H1 (cell line): ENCODE measurements at regions not wholly inside any gene's neighbourhood (a gene's known extent, or its start where the extent isn't known, plus 50 kb on each side); places are given as distances from the start of the nearest gene placed in this dataset.

Experiments used
- CTCF ChIA-PET: fragments of 300-600 bp; sonication (Branson Sonifier 250); formaldehyde crosslinking; loops from one replicate; lab custom pipeline; 2021; ENCODE audit not compliant: partially characterized antibody; lab: Charles Lee
- POLR2A ChIA-PET: fragments of 300-600 bp; sonication (Branson Sonifier 250); formaldehyde crosslinking; loops from one replicate; lab custom pipeline; 2021; ENCODE audit warnings: inconsistent platforms; ENCODE audit not compliant: partially characterized antibody; lab: Charles Lee
- DNase-seq, 2 experiments: peaks; one replicate each; pipeline versions ENCODE4 v3.0.0 to v3.0.0-alpha.2; 2010 to 2022; ENCODE audit warnings: low spot score in 2 of 2, low read depth in 1 of 2, mixed read lengths in 1 of 2
- FAIRE-seq: peaks from 2 replicates; lab custom pipeline; 2011; peaks lifted over from hg19 to GRCh38; lab: Jason Lieb, UNC
- H2AFZ ChIP-seq: 2 replicates; pipeline ENCODE4 v1.8.1; 2012; ENCODE audit warnings: low read length, inconsistent platforms
- H2AK5ac ChIP-seq: 2 replicates; pipeline ENCODE4 v1.6.1; 2013; ENCODE audit warnings: low read depth, low read length
- H2BK120ac ChIP-seq: replicated peaks from 2 replicates; pipeline ENCODE3; 2013; ENCODE audit warnings: low read depth, low read length, inconsistent platforms
- H2BK12ac ChIP-seq: 2 replicates; pipeline ENCODE4 v1.6.1; 2013; ENCODE audit warnings: low read depth, low read length
- H2BK15ac ChIP-seq: 2 replicates; pipeline ENCODE4 v1.6.1; 2013; ENCODE audit warnings: low read length
- H2BK20ac ChIP-seq: 2 replicates; pipeline ENCODE4 v1.6.1; 2013; ENCODE audit warnings: low read length
- H2BK5ac ChIP-seq: 2 replicates; pipeline ENCODE4 v1.6.1; 2013; ENCODE audit warnings: low read depth, low read length
- H3K14ac ChIP-seq: 2 replicates; pipeline ENCODE4 v1.6.1; 2013; ENCODE audit warnings: inconsistent platforms; ENCODE audit not compliant: insufficient read length
- H3K18ac ChIP-seq: 2 replicates; pipeline ENCODE4 v1.6.1; 2013; ENCODE audit warnings: low read length; ENCODE audit errors: extremely low read depth
- H3K23ac ChIP-seq: 2 replicates; pipeline ENCODE4 v1.6.1; 2013; ENCODE audit warnings: inconsistent platforms; ENCODE audit not compliant: insufficient read length
- H3K23me2 ChIP-seq: 2 replicates; pipeline ENCODE4 v1.6.1; 2013; ENCODE audit warnings: low read depth, low read length
- H3K27ac ChIP-seq: 2 replicates; pipeline ENCODE4 v1.6.1; 2011; ENCODE audit warnings: low read depth, low read length, inconsistent platforms
- H3K27me3 ChIP-seq, 4 experiments: replicated peaks in 1 of 4; 1 replicate in 1 of 4; 2 replicates in 3 of 4; pipeline versions ENCODE4 v1.6.1 to v1.8.1; 2011 to 2013; ENCODE audit warnings: low read length in 3 of 4, mild to moderate bottlenecking in 3 of 4, inconsistent platforms in 2 of 4, mixed read lengths in 2 of 4, moderate library complexity in 1 of 4; ENCODE audit not compliant: control insufficient read depth in 3 of 4, insufficient read depth in 3 of 4; ENCODE audit errors: extremely low read depth in 1 of 4
- H3K36me3 ChIP-seq, 4 experiments: 2 replicates each; pipeline versions ENCODE4 v1.6.1 to v1.8.1; 2011 to 2013; ENCODE audit warnings: mild to moderate bottlenecking in 4 of 4, low read length in 3 of 4, moderate library complexity in 2 of 4, control low read depth in 1 of 4, inconsistent platforms in 1 of 4; ENCODE audit not compliant: insufficient read depth in 4 of 4, control insufficient read depth in 2 of 4
- H3K4ac ChIP-seq: replicated peaks from 2 replicates; pipeline ENCODE3; 2013; ENCODE audit warnings: low read length, low read depth, mixed read lengths, inconsistent platforms; ENCODE audit not compliant: insufficient read length
- H3K4me1 ChIP-seq, 4 experiments: replicated peaks in 1 of 4; 1 replicate in 1 of 4; 2 replicates in 3 of 4; pipeline versions ENCODE4 v1.6.1 to v1.8.1; 2011 to 2013; ENCODE audit warnings: low read length in 3 of 4, inconsistent platforms in 2 of 4, mixed read lengths in 1 of 4; ENCODE audit not compliant: insufficient read depth in 4 of 4, control insufficient read depth in 3 of 4
- H3K4me2 ChIP-seq, 2 experiments: 2 replicates each; pipeline versions ENCODE4 v1.6.1 to v1.8.1; 2011 to 2013; ENCODE audit warnings: low read depth in 2 of 2, low read length in 2 of 2, control low read depth in 1 of 2, inconsistent platforms in 1 of 2, mild to moderate bottlenecking in 1 of 2; ENCODE audit not compliant: insufficient read depth in 1 of 2
- H3K4me3 ChIP-seq, 4 experiments: fragments of 200-600, 300-600 bp in 1 of 4; sonication (generic), shearing (Covaris generic), sonication (Bioruptor Twin) in 1 of 4; 2 replicates each; pipeline versions ENCODE4 v1.5.1 to v1.8.1; 2011 to 2016; ENCODE audit warnings: low read length in 4 of 4, low read depth in 3 of 4, control low read depth in 2 of 4, inconsistent platforms in 2 of 4, mild to moderate bottlenecking in 2 of 4, mixed read lengths in 1 of 4, moderate library complexity in 1 of 4; ENCODE audit not compliant: insufficient read depth in 2 of 4; ENCODE audit errors: extremely low read depth in 1 of 4
- H3K56ac ChIP-seq: replicated peaks from 2 replicates; pipeline ENCODE3; 2013; ENCODE audit warnings: low read depth, mild to moderate bottlenecking, mixed read lengths, low read length, inconsistent platforms; ENCODE audit not compliant: insufficient read length
- H3K79me1 ChIP-seq: 2 replicates; pipeline ENCODE4 v1.6.1; 2013; ENCODE audit warnings: low read depth, low read length, control low read depth
- H3K79me2 ChIP-seq, 2 experiments: 2 replicates each; pipeline versions ENCODE4 v1.6.1 to v1.8.1; 2012 to 2013; ENCODE audit warnings: low read length in 2 of 2, mild to moderate bottlenecking in 2 of 2, inconsistent platforms in 1 of 2; ENCODE audit not compliant: insufficient read depth in 2 of 2, control insufficient read depth in 1 of 2
- H3K9ac ChIP-seq, 4 experiments: replicated peaks in 1 of 4; 1 replicate in 1 of 4; 2 replicates in 3 of 4; pipeline versions ENCODE4 v1.6.1 to v1.8.1; 2011 to 2013; ENCODE audit warnings: low read depth in 3 of 4, low read length in 3 of 4, control low read depth in 2 of 4, mild to moderate bottlenecking in 2 of 4, moderate library complexity in 2 of 4, inconsistent platforms in 1 of 4; ENCODE audit errors: extremely low read depth in 1 of 4
- H3K9me3 ChIP-seq, 2 experiments: 2 replicates each; pipeline versions ENCODE4 v1.6.1 to v1.8.1; 2012 to 2013; ENCODE audit warnings: mild to moderate bottlenecking in 2 of 2, moderate library complexity in 2 of 2, control low read depth in 1 of 2, inconsistent platforms in 1 of 2, low read depth in 1 of 2, low read length in 1 of 2, mixed read lengths in 1 of 2; ENCODE audit not compliant: insufficient read depth in 2 of 2
- H4K20me1 ChIP-seq, 2 experiments: replicated peaks in 1 of 2; 2 replicates each; pipeline versions ENCODE3 to v1.8.1; 2011 to 2013; ENCODE audit warnings: inconsistent platforms in 2 of 2, low read length in 2 of 2, mild to moderate bottlenecking in 1 of 2; ENCODE audit not compliant: insufficient read depth in 2 of 2, control insufficient read depth in 1 of 2
- H4K5ac ChIP-seq: 2 replicates; pipeline ENCODE4 v1.6.1; 2013; ENCODE audit warnings: low read length, low read depth, mixed read lengths, inconsistent platforms; ENCODE audit not compliant: insufficient read length
- H4K8ac ChIP-seq: 2 replicates; pipeline ENCODE4 v1.8.0; 2013; ENCODE audit warnings: mild to moderate bottlenecking, moderate library complexity, low read length, inconsistent platforms; ENCODE audit not compliant: insufficient read depth; ENCODE audit errors: extremely low read depth
- H4K91ac ChIP-seq: replicated peaks from 2 replicates; pipeline ENCODE3; 2013; ENCODE audit warnings: low read length, mixed read lengths, inconsistent platforms; ENCODE audit not compliant: insufficient read length
- BCL11A ChIP-seq, 2 experiments: IDR thresholded peaks; one replicate each; pipeline ENCODE4 v1.6.1; 2011; ENCODE audit warnings: low read depth in 2 of 2, low read length in 2 of 2, mild to moderate bottlenecking in 2 of 2
- CBX8 ChIP-seq: fragments of 300-800, 300-1000 bp; sonication (generic); IDR thresholded peaks from 2 replicates; pipeline ENCODE4 v1.7.1; 2016; ENCODE audit warnings: low read depth, low read length, borderline replicate concordance
- CHD1 ChIP-seq: IDR thresholded peaks from 2 replicates; pipeline ENCODE4 v1.6.1; 2012; ENCODE audit warnings: low read depth, low read length, improper control_type of control experiment
- CHD2 ChIP-seq: IDR thresholded peaks from 2 replicates; pipeline ENCODE4 v1.6.1; 2012; ENCODE audit warnings: low read length, improper control_type of control experiment
- GABPA ChIP-seq: IDR thresholded peaks from 2 replicates; pipeline ENCODE4 v1.6.1; 2011; ENCODE audit warnings: mild to moderate bottlenecking, low read length, moderate library complexity, borderline replicate concordance; ENCODE audit not compliant: insufficient read depth
- JUN ChIP-seq: IDR thresholded peaks from 2 replicates; pipeline ENCODE4 v1.6.1; 2011; ENCODE audit warnings: low read depth, mild to moderate bottlenecking, improper control_type of control experiment, low read length
- KDM1A ChIP-seq: fragments of 200-600, 300-600 bp; sonication (generic); IDR thresholded peaks from 2 replicates; pipeline ENCODE4 v1.7.1; 2016; ENCODE audit warnings: mild to moderate bottlenecking, low read length, borderline replicate concordance
- MAFK ChIP-seq: IDR thresholded peaks from 2 replicates; pipeline ENCODE4 v1.6.1; 2012; ENCODE audit warnings: low read depth, mild to moderate bottlenecking, improper control_type of control experiment, low read length
- SRF ChIP-seq: IDR thresholded peaks from 2 replicates; pipeline ENCODE4 v1.6.1; 2011; ENCODE audit warnings: mild to moderate bottlenecking, low read depth, low read length, moderate library complexity
- YY1 ChIP-seq: IDR thresholded peaks from 2 replicates; pipeline ENCODE4 v1.6.1; 2011; ENCODE audit warnings: low read depth, mild to moderate bottlenecking, low read length
- WGBS, 2 experiments: shearing (Covaris generic) in 1 of 2; methylation state at CpG; one replicate each; pipeline versions ENCODE4 v1.1.6 to v1.1.7; 2013 to 2015; ENCODE audit warnings: low lambda C conversion rate in 2 of 2, mixed read lengths in 2 of 2, inconsistent platforms in 1 of 2, low coverage in 1 of 2, missing lambda C conversion rate in 1 of 2; ENCODE audit not compliant: insufficient replicate concordance in 2 of 2, insufficient coverage in 1 of 2, insufficient read length in 1 of 2; ENCODE audit errors: extremely low coverage in 1 of 2, missing lambda C conversion rate in 1 of 2; 5-methylcytosine and 5-hydroxymethylcytosine counted together
- TF ChIP-seq, protein P1 (sequence below): IDR thresholded peaks from 2 replicates; pipeline ENCODE4 v1.6.1; 2012; ENCODE audit warnings: inconsistent platforms

DNA sequence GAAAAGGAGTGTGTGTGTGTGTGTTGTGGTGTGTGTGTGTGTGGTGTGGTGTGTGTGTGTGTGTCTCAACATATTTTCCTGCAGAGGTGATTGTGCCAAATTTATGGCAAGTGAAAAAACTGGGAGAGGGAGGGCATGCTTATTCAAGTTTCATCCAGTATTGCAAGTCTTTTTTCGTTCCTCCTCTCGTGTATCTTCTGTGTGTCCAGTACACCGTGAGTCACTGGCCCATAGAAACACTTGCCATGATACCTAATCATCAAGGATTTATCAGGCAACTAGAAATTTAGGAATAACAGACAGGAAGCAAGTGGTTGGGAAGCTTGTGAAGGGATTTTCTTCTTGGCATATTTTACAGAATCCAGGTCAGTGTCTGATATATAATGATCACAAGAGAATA, 820.5 kb downstream of the GATA3 start:
- Histone ChIP-seq H3K4me3 (no peak overlapping the region), H3K36me3 (no peaks in the 10 kb centered on the region), H2BK15ac (no peak overlapping the region), H2BK5ac (no peak overlapping the region), H3K4me2 (no peak overlapping the region), H3K4ac (no peak overlapping the region), H3K4me1 (no peaks in the 10 kb centered on the region), H4K91ac (no peak overlapping the region), H4K8ac (no peak overlapping the region), H3K9ac (no peak overlapping the region), H2BK120ac (no peak overlapping the region), H3K27me3 (no peaks in the 10 kb centered on the region; a peak in 1 of 7 replicates), H2AK5ac (no peak overlapping the region), H4K20me1 (no peaks in the 10 kb centered on the region), H3K79me2 (no peaks in the 10 kb centered on the region), H3K18ac (no peak overlapping the region)
- POLR2A ChIA-PET: no interaction called here
- WGBS, 2 experiments: 71% methylated on average over 3 of the region's 3 CpGs; no CpG with 5 or more reads in 1 of the 2 experiments
- no peak for TF ChIP-seq GABPA
- no peak for TF ChIP-seq SRF
- no peak for TF ChIP-seq YY1
- no peak for TF ChIP-seq BCL11A (IDR thresholded peaks at IDR 0.05; ENCODE audit: low read depth in 2 of 2, low read length in 2 of 2)
- no peak for TF ChIP-seq CBX8
- no peak for TF ChIP-seq CHD2
- TF ChIP-seq, protein P1, sequence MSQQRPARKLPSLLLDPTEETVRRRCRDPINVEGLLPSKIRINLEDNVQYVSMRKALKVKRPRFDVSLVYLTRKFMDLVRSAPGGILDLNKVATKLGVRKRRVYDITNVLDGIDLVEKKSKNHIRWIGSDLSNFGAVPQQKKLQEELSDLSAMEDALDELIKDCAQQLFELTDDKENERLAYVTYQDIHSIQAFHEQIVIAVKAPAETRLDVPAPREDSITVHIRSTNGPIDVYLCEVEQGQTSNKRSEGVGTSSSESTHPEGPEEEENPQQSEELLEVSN: no peak
- TF ChIP-seq MAFK: no peak
- no peak for TF ChIP-seq CHD1
- TF ChIP-seq KDM1A: no peak
- no peak for TF ChIP-seq JUN
- TF ChIP-seq, all 59 proteins: peak for 0
- no peak overlapping the region for H3K27ac ChIP-seq
- H3K56ac ChIP-seq: no peak overlapping the region
- no peak for FAIRE-seq
- H4K5ac ChIP-seq: no peak overlapping the region
- H2BK12ac ChIP-seq: no peak overlapping the region
- DNase-seq: no peak
- H3K14ac ChIP-seq: no peak overlapping the region
- H2BK20ac ChIP-seq: no peak overlapping the region
- CTCF ChIA-PET: interaction anchor here (0.8 kb wide), 1 partner anchor 866 kb away, joined by 3 read pairs; no protein-coding TSS in a partner anchor
- no peaks in the 10 kb centered on the region for H3K23me2 ChIP-seq
- H2AFZ ChIP-seq: no peak overlapping the region
- H3K23ac ChIP-seq: no peak overlapping the region
- H3K79me1 ChIP-seq: no peaks in the 10 kb centered on the region
- no peaks in the 10 kb centered on the region for H3K9me3 ChIP-seq
